ENCODE measurements at regions not wholly inside any gene's neighbourhood (a gene's known extent, or its start where the extent isn't known, plus 50 kb on each side); places are given as distances from the start of the nearest gene placed in this dataset.

DNA sequence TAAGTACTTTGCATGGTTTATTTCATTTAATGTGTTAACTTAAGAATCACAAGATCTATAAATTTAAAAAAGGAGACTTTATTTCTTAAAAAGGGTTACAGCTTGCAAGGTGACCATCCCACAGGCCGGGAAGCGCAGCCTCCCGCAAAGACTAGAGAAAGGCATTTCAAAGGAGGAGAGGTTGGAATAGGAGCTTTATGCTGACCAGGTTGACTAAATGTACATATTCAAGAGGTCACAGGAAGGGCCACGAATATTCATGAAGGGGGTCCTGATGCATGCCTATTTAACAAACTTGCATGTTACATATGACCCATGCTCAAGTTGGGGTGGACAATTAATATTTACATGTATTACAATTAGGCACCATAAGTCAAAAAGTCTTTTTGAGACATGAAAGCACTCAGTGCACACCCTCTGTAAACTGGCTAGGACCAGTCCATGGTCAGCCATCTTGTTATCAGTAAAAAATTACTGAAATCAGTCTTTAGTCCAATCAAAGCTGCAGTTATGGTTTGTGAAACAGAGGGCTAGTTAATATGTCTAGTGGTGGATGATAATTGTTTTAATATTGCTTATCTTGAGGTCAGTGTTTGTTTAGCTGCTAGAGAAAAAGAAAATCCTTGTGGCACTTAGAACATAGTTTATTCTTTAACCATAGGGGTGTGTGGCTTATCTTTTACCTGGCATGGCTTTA lies 169.3 kb downstream of the KCNE4 start:
- TF ChIP-seq, protein P1, sequence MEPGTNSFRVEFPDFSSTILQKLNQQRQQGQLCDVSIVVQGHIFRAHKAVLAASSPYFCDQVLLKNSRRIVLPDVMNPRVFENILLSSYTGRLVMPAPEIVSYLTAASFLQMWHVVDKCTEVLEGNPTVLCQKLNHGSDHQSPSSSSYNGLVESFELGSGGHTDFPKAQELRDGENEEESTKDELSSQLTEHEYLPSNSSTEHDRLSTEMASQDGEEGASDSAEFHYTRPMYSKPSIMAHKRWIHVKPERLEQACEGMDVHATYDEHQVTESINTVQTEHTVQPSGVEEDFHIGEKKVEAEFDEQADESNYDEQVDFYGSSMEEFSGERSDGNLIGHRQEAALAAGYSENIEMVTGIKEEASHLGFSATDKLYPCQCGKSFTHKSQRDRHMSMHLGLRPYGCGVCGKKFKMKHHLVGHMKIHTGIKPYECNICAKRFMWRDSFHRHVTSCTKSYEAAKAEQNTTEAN (CRISPR knock-in tag; IDR thresholded peaks at IDR 0.05) = no peak
- TF ChIP-seq ETV6 (CRISPR knock-in tag; IDR thresholded peaks at IDR 0.05) (no peak), SMAD4 (CRISPR knock-in tag; IDR thresholded peaks at IDR 0.05) (no peak)
- TF ChIP-seq, protein P2, sequence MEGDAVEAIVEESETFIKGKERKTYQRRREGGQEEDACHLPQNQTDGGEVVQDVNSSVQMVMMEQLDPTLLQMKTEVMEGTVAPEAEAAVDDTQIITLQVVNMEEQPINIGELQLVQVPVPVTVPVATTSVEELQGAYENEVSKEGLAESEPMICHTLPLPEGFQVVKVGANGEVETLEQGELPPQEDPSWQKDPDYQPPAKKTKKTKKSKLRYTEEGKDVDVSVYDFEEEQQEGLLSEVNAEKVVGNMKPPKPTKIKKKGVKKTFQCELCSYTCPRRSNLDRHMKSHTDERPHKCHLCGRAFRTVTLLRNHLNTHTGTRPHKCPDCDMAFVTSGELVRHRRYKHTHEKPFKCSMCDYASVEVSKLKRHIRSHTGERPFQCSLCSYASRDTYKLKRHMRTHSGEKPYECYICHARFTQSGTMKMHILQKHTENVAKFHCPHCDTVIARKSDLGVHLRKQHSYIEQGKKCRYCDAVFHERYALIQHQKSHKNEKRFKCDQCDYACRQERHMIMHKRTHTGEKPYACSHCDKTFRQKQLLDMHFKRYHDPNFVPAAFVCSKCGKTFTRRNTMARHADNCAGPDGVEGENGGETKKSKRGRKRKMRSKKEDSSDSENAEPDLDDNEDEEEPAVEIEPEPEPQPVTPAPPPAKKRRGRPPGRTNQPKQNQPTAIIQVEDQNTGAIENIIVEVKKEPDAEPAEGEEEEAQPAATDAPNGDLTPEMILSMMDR (IDR thresholded peaks at IDR 0.05) = no peak
- TF ChIP-seq, protein P3, sequence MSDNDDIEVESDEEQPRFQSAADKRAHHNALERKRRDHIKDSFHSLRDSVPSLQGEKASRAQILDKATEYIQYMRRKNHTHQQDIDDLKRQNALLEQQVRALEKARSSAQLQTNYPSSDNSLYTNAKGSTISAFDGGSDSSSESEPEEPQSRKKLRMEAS (CRISPR knock-in tag; IDR thresholded peaks at IDR 0.05) = no peak
